ENCODE measurements at regions not wholly inside any gene's neighbourhood (a gene's known extent, or its start where the extent isn't known, plus 50 kb on each side); places are given as distances from the start of the nearest gene placed in this dataset.

- TF ChIP-seq POLR2AphosphoS5 (IDR thresholded peaks at IDR 0.05), result no peak
- no peak for TF ChIP-seq POLR2A (IDR thresholded peaks at IDR 0.05)
- TF ChIP-seq, protein P1, sequence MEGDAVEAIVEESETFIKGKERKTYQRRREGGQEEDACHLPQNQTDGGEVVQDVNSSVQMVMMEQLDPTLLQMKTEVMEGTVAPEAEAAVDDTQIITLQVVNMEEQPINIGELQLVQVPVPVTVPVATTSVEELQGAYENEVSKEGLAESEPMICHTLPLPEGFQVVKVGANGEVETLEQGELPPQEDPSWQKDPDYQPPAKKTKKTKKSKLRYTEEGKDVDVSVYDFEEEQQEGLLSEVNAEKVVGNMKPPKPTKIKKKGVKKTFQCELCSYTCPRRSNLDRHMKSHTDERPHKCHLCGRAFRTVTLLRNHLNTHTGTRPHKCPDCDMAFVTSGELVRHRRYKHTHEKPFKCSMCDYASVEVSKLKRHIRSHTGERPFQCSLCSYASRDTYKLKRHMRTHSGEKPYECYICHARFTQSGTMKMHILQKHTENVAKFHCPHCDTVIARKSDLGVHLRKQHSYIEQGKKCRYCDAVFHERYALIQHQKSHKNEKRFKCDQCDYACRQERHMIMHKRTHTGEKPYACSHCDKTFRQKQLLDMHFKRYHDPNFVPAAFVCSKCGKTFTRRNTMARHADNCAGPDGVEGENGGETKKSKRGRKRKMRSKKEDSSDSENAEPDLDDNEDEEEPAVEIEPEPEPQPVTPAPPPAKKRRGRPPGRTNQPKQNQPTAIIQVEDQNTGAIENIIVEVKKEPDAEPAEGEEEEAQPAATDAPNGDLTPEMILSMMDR (IDR thresholded peaks at IDR 0.05), result no peak
These were observed 107.9 kb upstream of the CARMIL1 start for GRCh38 chr6:25171301-25171700.
